ENCODE measurements at regions not wholly inside any gene's neighbourhood (a gene's known extent, or its start where the extent isn't known, plus 50 kb on each side); places are given as distances from the start of the nearest gene placed in this dataset.

DNA sequence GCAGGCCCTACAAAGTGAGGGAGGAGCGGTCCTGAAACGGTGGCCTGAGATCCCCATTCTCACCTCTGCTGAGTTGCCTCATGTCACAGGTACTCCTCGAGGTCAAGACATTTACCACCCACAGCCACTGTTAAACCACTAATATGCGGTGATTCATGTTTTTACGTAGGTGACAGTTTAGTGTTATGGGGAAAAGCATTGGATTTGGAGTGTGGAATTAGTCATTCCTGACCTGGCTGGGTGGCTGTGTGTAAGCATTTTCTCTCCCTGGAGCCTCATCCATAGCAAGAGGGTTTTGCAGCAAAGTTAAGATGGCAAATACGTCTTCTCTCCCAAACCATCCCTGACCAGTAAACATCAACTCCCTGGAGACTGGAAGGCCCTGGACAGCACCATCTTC is 57.8 kb upstream of the KCNJ6 start:
- Mint-ChIP-seq H3K27me3 (ENCODE audit: low read depth in 2 of 2) (peaks cover 0 to 9% of the 10 kb centered on the region in 2 donors), H3K36me3 (no peaks in the 10 kb centered on the region), H3K9me3 (peaks cover 0 to 2% of the 10 kb centered on the region in 2 donors), H3K4me3 (no peak overlapping the region), H3K27ac (no peak overlapping the region), H3K4me1 (no peaks in the 10 kb centered on the region)
- Histone ChIP-seq H3K9me3 (ENCODE audit: control insufficient read depth, insufficient read depth, low read length) (no peaks in the 10 kb centered on the region), H3K27me3 (ENCODE audit: control insufficient read depth, insufficient read depth, low read length) (no peaks in the 10 kb centered on the region), H3K4me3 (ENCODE audit: low read length) (no peak overlapping the region), H3K4me1 (ENCODE audit: control insufficient read depth, insufficient read depth, low read length) (no peaks in the 10 kb centered on the region), H3K27ac (ENCODE audit: low read length) (no peak overlapping the region), H3K36me3 (ENCODE audit: control insufficient read depth, insufficient read depth, low read length) (no peaks in the 10 kb centered on the region)
- ATAC-seq (no peak), DNase-seq (no peak)
- intact Hi-C loops (cut with micrococcal nuclease), result no loop called here
- WGBS (ENCODE audit: insufficient coverage), result 83% methylated on average over 5 of the region's 6 CpGs
- TF ChIP-seq, protein P1, sequence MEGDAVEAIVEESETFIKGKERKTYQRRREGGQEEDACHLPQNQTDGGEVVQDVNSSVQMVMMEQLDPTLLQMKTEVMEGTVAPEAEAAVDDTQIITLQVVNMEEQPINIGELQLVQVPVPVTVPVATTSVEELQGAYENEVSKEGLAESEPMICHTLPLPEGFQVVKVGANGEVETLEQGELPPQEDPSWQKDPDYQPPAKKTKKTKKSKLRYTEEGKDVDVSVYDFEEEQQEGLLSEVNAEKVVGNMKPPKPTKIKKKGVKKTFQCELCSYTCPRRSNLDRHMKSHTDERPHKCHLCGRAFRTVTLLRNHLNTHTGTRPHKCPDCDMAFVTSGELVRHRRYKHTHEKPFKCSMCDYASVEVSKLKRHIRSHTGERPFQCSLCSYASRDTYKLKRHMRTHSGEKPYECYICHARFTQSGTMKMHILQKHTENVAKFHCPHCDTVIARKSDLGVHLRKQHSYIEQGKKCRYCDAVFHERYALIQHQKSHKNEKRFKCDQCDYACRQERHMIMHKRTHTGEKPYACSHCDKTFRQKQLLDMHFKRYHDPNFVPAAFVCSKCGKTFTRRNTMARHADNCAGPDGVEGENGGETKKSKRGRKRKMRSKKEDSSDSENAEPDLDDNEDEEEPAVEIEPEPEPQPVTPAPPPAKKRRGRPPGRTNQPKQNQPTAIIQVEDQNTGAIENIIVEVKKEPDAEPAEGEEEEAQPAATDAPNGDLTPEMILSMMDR (IDR thresholded peaks at IDR 0.05), result no peak

DNA sequence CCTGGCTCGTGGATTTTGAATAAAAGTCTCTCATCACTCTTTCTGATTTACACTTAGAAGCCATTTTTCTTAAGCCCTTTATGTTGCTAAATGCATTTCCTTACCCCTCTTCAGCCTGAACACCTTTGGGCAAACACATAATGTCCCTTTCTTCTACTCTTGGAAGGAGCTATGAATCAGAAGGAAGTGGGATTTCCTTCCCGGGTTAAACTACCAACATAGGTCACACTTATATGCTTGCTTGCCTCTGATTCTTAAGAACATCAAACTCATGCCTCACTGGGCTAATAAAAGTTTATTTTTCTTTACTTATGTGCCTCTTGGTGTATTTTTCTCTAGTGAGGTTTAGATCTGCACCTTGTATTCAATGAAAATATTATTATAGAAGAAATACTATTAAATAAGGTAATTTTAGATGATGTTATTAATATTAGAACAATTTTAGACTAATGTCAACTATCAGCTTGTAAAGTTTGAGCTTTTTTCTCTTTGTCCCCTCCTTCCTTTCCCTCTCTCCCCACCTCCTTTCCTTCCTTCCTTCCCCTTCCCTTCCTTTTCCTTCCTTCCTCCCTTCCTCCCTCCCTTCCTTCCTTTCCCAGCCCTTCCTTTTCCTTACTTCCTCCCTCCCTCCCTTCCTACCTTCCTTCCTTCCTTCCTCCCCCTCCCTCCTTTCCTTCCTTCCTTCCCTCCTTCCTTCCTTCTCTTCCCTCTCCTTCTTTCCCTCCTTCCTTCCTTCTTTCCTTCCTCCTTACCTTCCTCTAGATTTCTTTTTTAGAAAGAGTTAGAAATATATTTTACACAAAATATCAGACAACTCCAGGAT is 66.5 kb upstream of the KCNJ6 start:
- no peaks in the 10 kb centered on the region for H3K9me3 Mint-ChIP-seq
- no peaks in the 10 kb centered on the region for H3K27me3 ChIP-seq (ENCODE audit: control insufficient read depth, insufficient read depth, low read length)
- no peak overlapping the region for H3K27ac ChIP-seq (ENCODE audit: low read length)
- no peak overlapping the region for H3K27ac Mint-ChIP-seq
- WGBS (ENCODE audit: insufficient coverage), result 75% methylated on average over 1 of the region's 2 CpGs
- TF ChIP-seq, protein P1 (IDR thresholded peaks at IDR 0.05), result no peak
- no peak for DNase-seq
- no peak overlapping the region for H3K4me3 Mint-ChIP-seq
- H3K9me3 ChIP-seq (ENCODE audit: control insufficient read depth, insufficient read depth, low read length), result no peaks in the 10 kb centered on the region
- H3K4me1 ChIP-seq (ENCODE audit: control insufficient read depth, insufficient read depth, low read length), result no peaks in the 10 kb centered on the region
- no peak for ATAC-seq
- no peak overlapping the region for H3K4me3 ChIP-seq (ENCODE audit: low read length)
- H3K4me1 Mint-ChIP-seq, result no peaks in the 10 kb centered on the region
- no peaks in the 10 kb centered on the region for H3K36me3 ChIP-seq (ENCODE audit: control insufficient read depth, insufficient read depth, low read length)
- intact Hi-C loops (cut with micrococcal nuclease), result no loop called here
- peaks cover 5 to 18% of the 10 kb centered on the region in 2 donors for H3K27me3 Mint-ChIP-seq (ENCODE audit: low read depth in 2 of 2)
- H3K36me3 Mint-ChIP-seq, result no peaks in the 10 kb centered on the region

GRCh38 chr21:37983336-37984095 is 67.3 kb upstream of the KCNJ6 start:
- no peaks in the 10 kb centered on the region for H3K36me3 ChIP-seq (ENCODE audit: control insufficient read depth, insufficient read depth, low read length)
- WGBS (ENCODE audit: insufficient coverage), result 70% methylated on average over 5 of the region's 5 CpGs
- H3K27ac Mint-ChIP-seq, result no peak overlapping the region
- no peak overlapping the region for H3K4me3 Mint-ChIP-seq
- ATAC-seq (no peak), DNase-seq (no peak)
- no peaks in the 10 kb centered on the region for H3K27me3 ChIP-seq (ENCODE audit: control insufficient read depth, insufficient read depth, low read length)
- H3K27me3 Mint-ChIP-seq (ENCODE audit: low read depth in 2 of 2), result peaks cover 5 to 18% of the 10 kb centered on the region in 2 donors
- H3K27ac ChIP-seq (ENCODE audit: low read length), result no peak overlapping the region
- TF ChIP-seq, protein P1 (IDR thresholded peaks at IDR 0.05), result no peak
- no peaks in the 10 kb centered on the region for H3K36me3 Mint-ChIP-seq
- intact Hi-C loops (cut with micrococcal nuclease), result no loop called here
- no peak overlapping the region for H3K4me3 ChIP-seq (ENCODE audit: low read length)
- no peaks in the 10 kb centered on the region for H3K9me3 ChIP-seq (ENCODE audit: control insufficient read depth, insufficient read depth, low read length)
- H3K9me3 Mint-ChIP-seq, result no peaks in the 10 kb centered on the region
- H3K4me1 Mint-ChIP-seq, result no peaks in the 10 kb centered on the region
- H3K4me1 ChIP-seq (ENCODE audit: control insufficient read depth, insufficient read depth, low read length), result no peaks in the 10 kb centered on the region

All from natural killer cell (primary cell).